Activated CD4-positive, alpha-beta memory T cell treated with anti-CD3 and anti-CD28 coated beads for 36 hours (primary cell): ENCODE measurements at regions not wholly inside any gene's neighbourhood (a gene's known extent, or its start where the extent isn't known, plus 50 kb on each side); places are given as distances from the start of the nearest gene placed in this dataset.

ENCODE experiments used
- CTCF ChIA-PET: fragments of 350-600 bp; sonication (Branson Sonifier 250); formaldehyde crosslinking; loops from one replicate; lab custom pipeline; 2021; ENCODE audit warnings: antibody characterized with exemption, inconsistent platforms; lab: Charles Lee
- POLR2A ChIA-PET: fragments of 350-600 bp; sonication (Branson Sonifier 250); formaldehyde crosslinking; loops from one replicate; lab custom pipeline; 2021; ENCODE audit warnings: antibody characterized with exemption; lab: Charles Lee
- DNase-seq: peaks from one replicate; pipeline ENCODE4 v3.0.0-alpha.2; 2020
- H3K27ac Mint-ChIP-seq: one replicate; pipeline ENCODE4 v1.8.0; 2021; ENCODE audit warnings: mixed read lengths
- H3K27me3 Mint-ChIP-seq: one replicate; pipeline ENCODE4 v1.8.0; 2021; ENCODE audit warnings: mixed read lengths
- H3K36me3 Mint-ChIP-seq: one replicate; pipeline ENCODE4 v1.8.0; 2021; ENCODE audit warnings: mixed read lengths
- H3K4me1 Mint-ChIP-seq: one replicate; pipeline ENCODE4 v1.8.0; 2021; ENCODE audit warnings: low read depth, mixed read lengths
- H3K4me3 Mint-ChIP-seq: one replicate; pipeline ENCODE4 v1.8.0; 2021; ENCODE audit warnings: mild to moderate bottlenecking, mixed read lengths
- H3K9me3 Mint-ChIP-seq: one replicate; pipeline ENCODE4 v1.8.0; 2021; ENCODE audit warnings: mixed read lengths
- intact Hi-C: fragments of 100-400 bp; cut with micrococcal nuclease; formaldehyde crosslinking; loops from one replicate; pipeline ENCODE4 v1.15.1; 2023

DNA sequence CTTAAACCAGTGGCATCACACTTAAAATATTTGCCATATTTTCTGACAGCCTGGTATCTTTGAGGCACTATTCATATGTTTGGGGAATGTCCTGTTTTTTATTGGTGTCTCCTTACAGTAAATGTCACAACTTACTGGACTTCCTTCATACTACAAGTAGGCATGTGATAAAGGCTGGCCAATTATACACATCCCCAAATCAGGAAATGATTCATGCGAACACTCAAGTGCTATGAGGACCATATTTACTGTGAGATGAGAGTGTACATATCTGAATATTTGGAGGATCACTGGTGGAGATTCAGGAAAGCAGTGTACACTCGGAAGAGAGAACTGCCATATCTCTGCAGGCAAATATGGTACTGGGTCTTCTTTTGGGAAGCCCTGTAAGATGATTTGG is 913.8 kb upstream of the CHORDC1 start:
- Mint-ChIP-seq H3K27ac (no peak overlapping the region), H3K9me3 (peaks cover 8% of the 10 kb centered on the region), H3K4me3 (no peak overlapping the region), H3K4me1 (no peaks in the 10 kb centered on the region), H3K27me3 (no peaks in the 10 kb centered on the region), H3K36me3 (no peaks in the 10 kb centered on the region)
- CTCF ChIA-PET: no interaction called here
- POLR2A ChIA-PET: no interaction called here
- intact Hi-C loops: no loop called here
- no peak for DNase-seq

DNA sequence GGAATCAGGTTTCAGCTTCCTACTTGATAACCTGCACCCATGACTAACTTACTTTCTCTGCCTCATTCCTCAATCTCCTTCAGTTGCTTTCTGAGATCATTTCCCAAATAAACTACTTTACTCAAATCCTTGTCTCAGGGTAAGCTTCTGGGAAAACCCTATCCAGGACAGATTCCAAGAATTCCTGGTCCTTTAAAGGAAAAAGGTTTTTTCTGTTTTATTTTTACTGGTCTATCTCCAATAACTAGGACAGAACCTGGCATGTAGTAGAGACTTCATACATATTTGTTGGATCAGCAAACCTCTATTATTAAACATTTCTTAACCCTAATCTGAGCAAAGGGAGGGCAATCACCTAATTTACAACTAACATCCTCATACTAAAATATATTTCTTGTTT is 910.5 kb upstream of the CHORDC1 start:
- ChIA-PET POLR2A (no interaction called here), CTCF (no interaction called here)
- DNase-seq: no peak
- no peak overlapping the region for H3K27ac Mint-ChIP-seq
- intact Hi-C loops: no loop called here
- peaks cover 13% of the 10 kb centered on the region for H3K9me3 Mint-ChIP-seq
- H3K4me1 Mint-ChIP-seq: no peaks in the 10 kb centered on the region
- no peaks in the 10 kb centered on the region for H3K36me3 Mint-ChIP-seq
- no peaks in the 10 kb centered on the region for H3K27me3 Mint-ChIP-seq
- H3K4me3 Mint-ChIP-seq: no peak overlapping the region

DNA sequence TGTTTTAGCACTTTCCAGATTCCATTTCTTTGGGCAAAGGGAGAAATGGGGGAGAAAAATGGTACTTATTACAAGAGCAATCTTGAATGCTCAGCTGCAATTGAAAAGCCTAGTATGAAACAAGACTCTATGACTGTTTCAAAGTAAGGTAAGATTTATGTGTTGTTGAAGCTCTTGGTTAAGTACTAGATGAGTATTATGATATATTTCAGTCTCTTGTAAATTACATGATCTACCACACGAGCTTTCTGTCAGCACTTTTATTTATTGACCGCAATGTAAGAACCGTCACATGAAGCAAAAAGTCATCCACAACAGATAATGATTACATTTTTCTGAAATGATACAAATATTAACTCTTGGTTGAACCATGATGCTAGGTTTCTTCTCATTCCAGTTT is 906.7 kb upstream of the CHORDC1 start:
- intact Hi-C loops: no loop called here
- Mint-ChIP-seq H3K9me3 (peaks cover 11% of the 10 kb centered on the region), H3K4me3 (no peak overlapping the region)

DNA sequence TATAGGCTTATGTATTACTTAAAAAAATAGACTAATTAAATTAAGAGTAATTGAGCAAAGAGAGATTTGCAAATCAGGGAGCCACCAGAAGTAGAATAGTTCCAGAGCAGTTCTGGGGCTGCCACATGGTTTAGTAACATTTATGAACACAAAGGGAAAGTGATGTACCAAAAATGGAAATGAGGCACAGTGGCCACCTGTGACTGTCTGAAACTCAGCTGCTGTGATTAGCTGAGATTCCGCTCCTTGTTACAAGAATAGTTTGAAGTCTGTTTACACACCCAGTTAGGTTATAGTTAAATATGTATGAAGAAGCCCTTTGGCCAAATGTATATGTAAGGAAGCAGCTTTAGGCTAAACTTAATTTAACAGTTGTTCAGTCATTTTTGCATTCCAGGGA is 901.5 kb upstream of the CHORDC1 start:
- no peaks in the 10 kb centered on the region for H3K27me3 Mint-ChIP-seq

More for the DNA sequence above, 906.7 kb upstream of the CHORDC1 start:
- POLR2A ChIA-PET: no interaction called here
- Mint-ChIP-seq H3K27me3 (no peaks in the 10 kb centered on the region), H3K4me1 (no peaks in the 10 kb centered on the region), H3K36me3 (no peaks in the 10 kb centered on the region), H3K27ac (no peak overlapping the region)
- CTCF ChIA-PET: no interaction called here
- no peak for DNase-seq

DNA sequence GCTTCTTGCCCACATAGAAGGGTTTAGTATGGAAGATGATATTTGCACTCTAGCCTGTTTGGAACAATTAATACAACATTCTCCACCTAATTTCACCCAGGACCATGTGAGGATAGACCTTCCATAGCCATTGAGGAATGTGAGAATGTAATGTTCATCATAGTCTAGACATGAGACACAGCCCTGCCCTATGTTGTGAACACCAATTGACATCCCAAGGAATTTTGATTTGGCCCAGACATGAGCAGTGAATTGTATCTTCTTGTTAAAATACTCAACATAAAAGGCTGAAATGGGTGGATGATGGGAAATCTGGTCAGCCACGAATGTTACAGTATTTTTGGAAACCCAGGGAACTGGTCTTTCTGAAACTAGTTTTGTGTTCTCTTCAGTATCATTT is 892.3 kb upstream of the CHORDC1 start:
- no peaks in the 10 kb centered on the region for H3K4me1 Mint-ChIP-seq

More for the DNA sequence above, 901.5 kb upstream of the CHORDC1 start:
- no peak for DNase-seq
- H3K4me3 Mint-ChIP-seq: no peak overlapping the region
- no peak overlapping the region for H3K27ac Mint-ChIP-seq
- ChIA-PET POLR2A (no interaction called here), CTCF (no interaction called here)
- H3K36me3 Mint-ChIP-seq: no peaks in the 10 kb centered on the region
- H3K4me1 Mint-ChIP-seq: no peaks in the 10 kb centered on the region
- intact Hi-C loops: no loop called here
- peaks cover 15% of the 10 kb centered on the region for H3K9me3 Mint-ChIP-seq

DNA sequence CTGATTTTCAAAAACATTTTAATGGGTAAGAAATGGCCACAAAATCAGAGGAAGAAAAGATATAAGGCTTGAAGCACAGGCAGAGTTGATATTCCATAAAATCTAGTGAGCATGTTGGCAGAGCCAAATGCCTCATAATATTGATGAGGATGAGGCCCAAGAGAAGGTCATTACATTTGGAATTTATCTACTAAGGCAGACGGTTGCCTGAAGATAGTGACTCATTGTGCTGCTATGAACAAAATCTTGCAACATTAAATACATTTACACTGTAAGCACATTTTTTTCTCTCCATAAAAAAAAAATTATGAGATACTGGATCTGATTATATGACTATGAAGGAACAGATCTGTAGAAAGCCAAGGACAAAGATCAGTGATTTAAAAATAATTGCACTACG is 881.4 kb upstream of the CHORDC1 start:
- intact Hi-C loops: no loop called here
- ChIA-PET POLR2A (no interaction called here), CTCF (no interaction called here)
- DNase-seq: no peak
- no peak overlapping the region for H3K4me3 Mint-ChIP-seq
- peaks cover 7% of the 10 kb centered on the region for H3K9me3 Mint-ChIP-seq
- no peak overlapping the region for H3K27ac Mint-ChIP-seq
- no peaks in the 10 kb centered on the region for H3K27me3 Mint-ChIP-seq
- H3K36me3 Mint-ChIP-seq: no peaks in the 10 kb centered on the region
- no peaks in the 10 kb centered on the region for H3K4me1 Mint-ChIP-seq

More for the DNA sequence above, 892.3 kb upstream of the CHORDC1 start:
- CTCF ChIA-PET: no interaction called here
- no peak overlapping the region for H3K27ac Mint-ChIP-seq
- H3K36me3 Mint-ChIP-seq: no peaks in the 10 kb centered on the region
- H3K9me3 Mint-ChIP-seq: peaks cover 2% of the 10 kb centered on the region
- no peaks in the 10 kb centered on the region for H3K27me3 Mint-ChIP-seq
- H3K4me3 Mint-ChIP-seq: no peak overlapping the region
- DNase-seq: no peak
- intact Hi-C loops: no loop called here
- POLR2A ChIA-PET: no interaction called here

DNA sequence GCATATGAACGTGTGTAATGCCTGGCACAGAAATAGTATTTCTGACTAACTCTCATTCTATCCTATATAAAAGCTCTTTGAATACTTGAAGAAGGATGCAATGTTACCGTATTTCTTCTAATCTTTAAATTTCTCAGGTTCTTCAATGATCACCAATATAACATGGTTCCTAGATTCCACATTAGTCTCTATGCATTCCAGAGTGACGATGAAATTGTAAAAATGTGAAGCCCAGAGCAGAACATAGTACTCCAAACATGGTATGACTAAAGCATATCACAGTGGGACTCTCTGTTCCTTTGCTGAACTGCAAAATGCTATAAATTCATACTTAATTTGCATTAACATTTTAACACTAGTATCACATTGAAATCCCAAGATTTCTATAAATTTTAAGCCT is 877.6 kb upstream of the CHORDC1 start:
- Mint-ChIP-seq H3K36me3 (no peaks in the 10 kb centered on the region), H3K4me3 (no peak overlapping the region), H3K27me3 (no peaks in the 10 kb centered on the region), H3K27ac (no peak overlapping the region), H3K9me3 (peaks cover 11% of the 10 kb centered on the region), H3K4me1 (no peaks in the 10 kb centered on the region)
- ChIA-PET CTCF (no interaction called here), POLR2A (no interaction called here)
- DNase-seq: no peak
- intact Hi-C loops: no loop called here

DNA sequence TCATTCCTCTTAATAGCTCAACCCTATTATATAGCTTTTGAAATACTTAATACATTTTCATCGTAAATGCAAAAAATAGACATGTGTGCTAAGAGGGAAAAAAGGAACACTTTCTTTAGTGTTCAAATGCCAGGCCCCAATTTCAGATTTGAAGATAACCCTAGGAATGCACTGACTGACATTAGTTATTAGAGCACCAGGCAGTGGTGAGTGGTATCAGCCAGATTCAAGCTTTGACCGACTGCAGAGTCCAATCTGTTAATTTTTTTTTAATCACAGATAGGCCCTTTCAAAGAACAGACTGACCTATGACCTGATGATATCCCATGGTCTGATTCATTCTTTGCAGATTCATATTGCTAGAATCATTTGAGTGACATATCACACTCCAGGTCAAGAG is 874.2 kb upstream of the CHORDC1 start:
- Mint-ChIP-seq H3K4me1 (no peaks in the 10 kb centered on the region), H3K4me3 (no peak overlapping the region), H3K27me3 (no peaks in the 10 kb centered on the region), H3K9me3 (peaks cover 9% of the 10 kb centered on the region), H3K27ac (no peak overlapping the region), H3K36me3 (no peaks in the 10 kb centered on the region)
- ChIA-PET POLR2A (no interaction called here), CTCF (no interaction called here)
- intact Hi-C loops: no loop called here
- no peak for DNase-seq

DNA sequence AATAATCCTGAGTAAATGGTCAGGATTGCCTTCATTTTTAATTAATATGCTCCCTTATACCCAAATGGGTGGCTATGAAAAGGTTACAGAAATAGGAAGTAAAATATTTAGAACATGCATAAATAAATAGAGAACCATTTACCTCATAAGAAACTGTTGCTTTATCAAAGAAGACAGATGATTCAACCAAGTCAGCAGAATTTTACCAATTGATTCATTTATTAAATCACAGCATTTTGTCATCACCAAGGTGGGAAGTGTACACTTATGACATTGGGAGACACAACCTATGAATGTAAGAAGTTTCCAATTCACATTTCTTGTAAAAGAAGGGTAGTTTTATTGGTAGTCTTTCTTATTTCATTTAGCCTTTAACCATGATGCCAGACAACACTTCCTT is 870.3 kb upstream of the CHORDC1 start:
- POLR2A ChIA-PET: no interaction called here
- no peaks in the 10 kb centered on the region for H3K36me3 Mint-ChIP-seq
- CTCF ChIA-PET: no interaction called here
- H3K27me3 Mint-ChIP-seq: no peaks in the 10 kb centered on the region
- H3K4me3 Mint-ChIP-seq: no peak overlapping the region
- intact Hi-C loops: no loop called here
- H3K4me1 Mint-ChIP-seq: no peaks in the 10 kb centered on the region
- DNase-seq: no peak
- H3K27ac Mint-ChIP-seq: no peak overlapping the region
- H3K9me3 Mint-ChIP-seq: peaks cover 12% of the 10 kb centered on the region

DNA sequence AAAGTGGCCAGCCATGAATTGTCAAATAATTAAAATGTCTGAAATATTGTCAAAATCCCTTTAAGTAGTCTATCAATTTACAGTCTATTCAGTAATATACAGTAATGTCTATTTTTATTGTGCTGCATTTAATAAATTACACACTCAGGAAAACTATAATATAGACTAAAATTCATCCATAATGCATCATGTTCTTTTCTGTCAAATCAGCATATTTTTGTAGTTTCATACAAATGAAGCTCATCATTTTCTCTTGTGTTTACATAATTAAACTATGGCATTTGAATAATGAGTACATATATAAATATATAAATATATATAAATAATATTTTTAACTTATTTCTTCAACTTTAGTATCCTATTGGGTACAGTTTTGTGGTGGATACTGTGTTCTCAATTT is 868.7 kb upstream of the CHORDC1 start:
- intact Hi-C loops: no loop called here
- Mint-ChIP-seq H3K9me3 (peaks cover 15% of the 10 kb centered on the region), H3K27me3 (no peaks in the 10 kb centered on the region), H3K4me1 (no peaks in the 10 kb centered on the region), H3K4me3 (no peak overlapping the region), H3K27ac (no peak overlapping the region), H3K36me3 (no peaks in the 10 kb centered on the region)
- POLR2A ChIA-PET: no interaction called here
- DNase-seq: no peak
- CTCF ChIA-PET: no interaction called here

DNA sequence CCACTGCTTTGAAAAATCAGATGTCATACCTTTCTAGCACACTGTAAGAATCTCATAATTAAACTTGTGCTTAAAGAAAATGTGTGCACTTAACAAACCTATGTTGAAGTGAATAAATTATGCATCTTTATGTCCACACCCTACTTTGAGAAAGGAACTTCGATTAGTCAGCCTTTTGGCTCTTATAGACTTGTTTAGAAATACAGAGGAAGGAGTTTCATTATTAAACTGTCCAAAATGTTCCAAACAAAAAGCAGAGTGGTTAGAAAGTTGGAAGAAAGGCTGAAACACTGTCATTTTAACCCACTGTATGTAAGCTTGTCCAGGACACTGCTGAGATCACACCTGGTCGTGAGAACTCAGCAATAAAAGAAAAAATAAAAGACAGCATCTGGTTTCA is 863.2 kb upstream of the CHORDC1 start:
- POLR2A ChIA-PET: no interaction called here
- CTCF ChIA-PET: no interaction called here

DNA sequence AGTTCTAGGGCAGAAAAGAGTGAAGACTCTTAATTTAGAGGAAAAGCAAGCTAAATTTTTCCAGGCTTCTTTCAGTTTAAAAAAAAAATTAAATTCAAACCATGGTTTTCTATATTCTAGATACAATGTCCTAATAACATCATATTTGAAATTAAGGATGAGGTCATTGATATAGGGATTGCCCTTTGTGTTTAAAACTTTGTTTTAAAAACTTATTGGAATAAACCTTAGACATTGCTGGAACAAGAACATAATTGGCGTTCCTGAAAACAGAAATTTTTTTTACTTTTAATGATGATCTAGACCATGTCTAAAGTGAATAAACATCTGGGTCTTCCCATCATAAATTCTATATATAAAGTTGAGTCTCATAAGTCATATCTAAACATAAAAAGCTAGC is 859.4 kb upstream of the CHORDC1 start:
- H3K27ac Mint-ChIP-seq: no peak overlapping the region
- CTCF ChIA-PET: no interaction called here
- POLR2A ChIA-PET: no interaction called here
- peaks cover 12% of the 10 kb centered on the region for H3K9me3 Mint-ChIP-seq
- H3K36me3 Mint-ChIP-seq: no peaks in the 10 kb centered on the region
- H3K4me1 Mint-ChIP-seq: no peaks in the 10 kb centered on the region
- intact Hi-C loops: no loop called here
- H3K4me3 Mint-ChIP-seq: no peak overlapping the region
- no peaks in the 10 kb centered on the region for H3K27me3 Mint-ChIP-seq
- DNase-seq: no peak

More for the DNA sequence above, 863.2 kb upstream of the CHORDC1 start:
- no peaks in the 10 kb centered on the region for H3K36me3 Mint-ChIP-seq
- no peak overlapping the region for H3K27ac Mint-ChIP-seq
- no peak overlapping the region for H3K4me3 Mint-ChIP-seq
- DNase-seq: no peak
- H3K9me3 Mint-ChIP-seq: peaks cover 12% of the 10 kb centered on the region
- no peaks in the 10 kb centered on the region for H3K4me1 Mint-ChIP-seq
- H3K27me3 Mint-ChIP-seq: no peaks in the 10 kb centered on the region
- intact Hi-C loops: no loop called here

DNA sequence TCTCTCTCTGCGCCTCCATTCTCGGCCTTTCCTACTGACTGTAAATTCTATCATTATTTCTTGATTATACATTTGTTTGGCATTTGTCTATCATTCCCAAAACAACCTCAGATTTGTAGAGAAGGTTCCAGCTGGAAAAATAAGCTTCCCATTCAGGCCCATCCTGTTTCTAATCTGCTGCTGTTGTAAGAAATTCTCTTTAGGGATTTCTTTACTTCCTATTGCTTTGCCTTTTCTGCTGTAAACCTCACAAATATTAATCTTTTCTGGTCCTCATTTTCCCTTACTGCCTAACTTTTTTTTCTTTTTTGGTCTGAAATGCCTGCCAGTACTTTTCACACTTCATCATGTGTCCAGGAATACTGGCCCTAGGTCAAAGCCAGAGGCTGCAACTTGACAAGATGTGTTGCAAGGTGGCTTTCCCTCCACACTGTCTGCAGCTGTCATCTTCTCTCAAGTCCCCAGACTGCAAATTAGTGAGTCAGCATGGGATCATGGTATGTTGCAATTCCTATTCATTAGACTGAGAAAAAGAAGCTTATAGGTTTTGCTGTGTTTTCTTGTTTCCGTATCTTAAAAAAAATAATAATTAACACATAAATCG is 858.7 kb upstream of the CHORDC1 start:
- DNase-seq: no peak
- Mint-ChIP-seq H3K36me3 (no peaks in the 10 kb centered on the region), H3K4me3 (no peak overlapping the region), H3K27ac (no peak overlapping the region), H3K9me3 (peaks cover 12% of the 10 kb centered on the region), H3K4me1 (no peaks in the 10 kb centered on the region), H3K27me3 (no peaks in the 10 kb centered on the region)
- intact Hi-C loops: no loop called here
- ChIA-PET POLR2A (no interaction called here), CTCF (no interaction called here)
